IPS-NIHi7 (cell line): ENCODE measurements at regions not wholly inside any gene's neighbourhood (a gene's known extent, or its start where the extent isn't known, plus 50 kb on each side); places are given as distances from the start of the nearest gene placed in this dataset.

Source experiments
- DNase-seq: peaks from one replicate; pipeline ENCODE4 v3.0.0; 2012; ENCODE audit warnings: mixed read lengths; ENCODE audit errors: extremely low spot score

DNA sequence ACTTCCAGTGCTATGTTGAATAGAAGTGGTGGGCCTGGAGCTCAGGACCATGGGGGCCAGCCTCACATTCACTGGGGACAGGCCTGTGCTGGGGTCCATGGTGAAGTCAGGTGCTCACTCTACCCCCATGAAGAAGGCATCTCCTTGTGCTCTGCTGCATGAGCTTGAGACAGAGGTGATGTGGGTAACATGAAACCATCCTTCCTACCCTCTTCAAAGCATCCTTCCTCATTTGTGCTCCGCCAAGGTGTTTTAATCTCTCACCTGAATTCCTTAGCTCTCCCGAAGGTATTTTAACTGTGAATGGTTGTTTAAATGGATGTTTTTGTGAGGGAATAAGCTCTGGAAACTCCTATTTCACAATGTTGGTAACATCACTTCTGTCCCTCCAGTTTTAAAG is 209.6 kb upstream of the PCSK2 start:
- no peak for DNase-seq

GRCh38 chr20:17021481-17021880 is 205.4 kb upstream of the PCSK2 start:
- DNase-seq = no peak

- no peak for DNase-seq
Measured at GRCh38 chr20:17023036-17023435, 203.8 kb upstream of the PCSK2 start.

GRCh38 chr20:17023806-17024205 is 203.0 kb upstream of the PCSK2 start:
- peak; percentile 47 for DNase-seq

DNA sequence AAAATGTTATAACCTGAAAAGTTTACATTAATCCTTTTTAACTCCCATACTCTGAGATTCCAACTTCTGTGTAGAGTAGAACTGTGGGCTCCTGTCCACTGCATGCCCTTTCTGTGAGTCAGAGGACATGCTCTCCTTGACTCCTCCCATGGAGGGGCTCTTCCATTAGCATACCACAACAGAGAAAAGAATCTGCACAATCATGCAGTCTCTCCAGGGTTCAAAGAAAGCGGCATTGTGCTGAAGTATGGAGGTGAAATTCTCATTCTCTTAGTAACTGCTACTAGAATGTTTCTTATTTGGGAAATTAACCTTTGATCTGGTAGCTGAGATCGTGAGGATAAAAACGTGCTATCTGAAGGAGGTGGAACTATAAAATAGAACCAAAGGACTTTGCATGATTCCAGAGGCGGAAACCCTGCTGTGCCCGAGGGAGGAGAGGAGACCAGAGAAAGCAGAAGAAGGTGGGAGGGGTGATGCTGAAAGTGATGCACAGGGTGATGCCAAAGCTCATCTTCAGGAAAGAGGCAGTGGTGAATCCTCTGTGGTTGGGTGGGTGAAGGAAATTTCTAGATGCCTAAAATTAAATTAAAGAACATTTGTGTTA is 202.2 kb upstream of the PCSK2 start:
- DNase-seq = peak; percentile 79

GRCh38 chr20:17026346-17026745 is 200.5 kb upstream of the PCSK2 start:
- no peak for DNase-seq

GRCh38 chr20:17029698-17030097 is 197.1 kb upstream of the PCSK2 start:
- no peak for DNase-seq

DNA sequence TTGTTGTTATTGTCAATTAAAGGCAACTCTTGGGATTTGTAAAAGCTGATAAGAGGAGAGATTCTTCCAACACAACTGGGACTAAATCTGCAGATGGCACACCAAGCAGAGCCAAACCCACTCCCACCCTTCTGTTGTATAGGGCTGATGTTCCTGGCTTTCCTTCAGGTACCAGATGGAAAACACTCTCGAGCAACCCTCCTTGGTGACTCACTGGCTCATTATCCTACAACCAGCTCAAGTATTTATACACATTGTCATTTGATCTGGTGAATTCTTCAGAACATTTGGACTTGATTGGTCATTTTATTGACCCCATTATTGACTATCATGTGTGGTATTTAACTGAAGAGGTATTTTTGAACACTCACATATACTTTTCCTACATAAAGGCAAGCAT is 190.3 kb upstream of the PCSK2 start:
- no peak for DNase-seq

- DNase-seq = no peak
Measured at GRCh38 chr20:17042122-17042521, 184.7 kb upstream of the PCSK2 start.

- no peak for DNase-seq
Measured at GRCh38 chr20:17043323-17043722, 183.5 kb upstream of the PCSK2 start.

DNA sequence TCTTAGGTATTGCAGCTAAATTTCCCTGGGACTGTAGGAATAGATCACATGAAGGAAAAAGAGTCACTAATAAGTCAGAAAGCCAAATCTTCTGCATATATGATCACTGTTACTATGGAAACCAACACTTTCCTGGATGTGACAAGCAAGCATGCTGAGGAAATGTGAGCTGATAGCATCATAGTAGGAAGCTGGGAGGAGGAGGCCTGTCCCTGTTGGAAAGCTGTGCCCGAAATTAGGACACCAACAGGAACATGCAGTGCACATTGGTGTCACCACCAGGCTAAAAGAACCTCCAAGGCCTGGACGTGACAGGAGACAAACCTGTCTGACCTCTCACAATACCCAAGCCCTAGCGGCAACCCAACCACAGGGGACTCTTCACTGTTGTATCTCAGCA is 181.9 kb upstream of the PCSK2 start:
- no peak for DNase-seq

DNA sequence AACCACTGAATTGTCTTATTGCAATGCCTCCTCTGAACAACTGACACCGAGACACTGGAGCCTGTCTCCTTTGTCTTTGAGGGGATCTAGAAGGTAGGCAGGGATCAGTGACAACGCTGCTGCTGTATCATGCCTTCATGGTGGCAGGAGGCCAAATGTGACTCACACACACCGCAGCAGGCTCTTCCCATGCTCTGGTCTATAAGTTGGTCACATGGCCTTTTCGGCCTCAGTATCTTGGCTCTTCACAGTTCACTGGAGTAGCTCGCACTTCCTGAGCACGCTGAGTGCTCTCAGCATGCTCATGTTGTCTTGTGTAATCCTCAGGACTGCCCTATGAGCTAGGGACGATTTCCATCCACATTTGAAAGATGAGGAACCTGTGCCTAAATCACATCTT is 167.4 kb upstream of the PCSK2 start:
- no peak for DNase-seq

DNA sequence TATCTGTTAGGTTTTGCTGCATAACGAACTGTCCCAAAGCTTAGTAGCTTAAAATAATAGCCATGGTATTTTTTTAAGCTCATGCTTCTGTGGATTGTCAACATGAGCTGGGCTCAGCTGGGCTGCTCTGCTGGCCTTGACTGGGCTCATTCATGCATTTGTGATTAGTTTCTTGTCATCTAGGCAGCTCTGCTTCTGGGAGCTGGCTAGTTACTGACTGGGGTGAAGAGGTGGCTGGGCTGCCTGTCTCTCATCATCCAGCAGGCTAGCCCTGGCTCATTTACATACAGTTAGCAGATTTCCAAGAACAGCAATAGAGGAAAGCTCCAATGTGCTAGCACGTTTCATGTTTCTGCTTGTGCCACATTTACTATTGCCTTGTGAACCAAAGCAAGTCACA is 165.1 kb upstream of the PCSK2 start:
- peak; percentile 29 for DNase-seq

DNA sequence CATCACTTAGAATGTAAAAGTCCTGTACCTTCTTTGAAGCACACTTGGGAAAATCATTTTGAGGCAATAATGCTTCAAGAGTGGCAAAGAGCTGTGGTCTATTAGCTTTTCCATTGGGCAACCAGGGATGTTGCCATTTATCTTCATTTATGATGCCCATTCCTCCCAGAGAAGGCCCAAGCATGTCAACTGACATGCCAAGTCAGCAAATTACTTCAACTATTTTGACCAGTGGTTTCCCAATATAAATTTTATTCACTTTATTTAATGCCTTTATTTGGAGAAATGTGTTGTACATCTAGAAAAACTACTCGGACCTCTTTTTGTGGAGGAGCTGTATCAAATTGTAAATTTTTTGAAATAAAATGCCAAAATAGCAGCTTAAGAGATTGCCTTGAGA is 164.1 kb upstream of the PCSK2 start:
- no peak for DNase-seq

DNA sequence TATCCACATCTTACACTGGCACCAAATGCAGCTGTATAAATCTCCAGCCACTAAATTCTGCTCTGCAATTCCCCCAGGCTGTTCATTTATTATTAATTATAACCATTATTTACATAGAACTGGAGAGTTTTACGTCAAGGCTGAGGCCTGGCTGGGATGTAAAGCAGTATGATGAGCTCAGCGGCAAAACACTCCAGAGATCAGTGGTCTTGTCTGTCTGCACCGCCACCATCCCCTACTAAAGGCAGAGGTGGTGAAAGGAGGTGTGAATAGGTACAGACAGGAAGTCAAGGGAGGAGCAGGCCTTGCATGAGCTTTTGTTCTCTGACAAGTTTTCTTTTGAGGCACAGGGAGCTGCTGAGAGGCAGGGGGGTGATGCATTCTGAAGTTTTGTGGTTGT is 159.9 kb upstream of the PCSK2 start:
- peak; percentile 53 for DNase-seq

DNA sequence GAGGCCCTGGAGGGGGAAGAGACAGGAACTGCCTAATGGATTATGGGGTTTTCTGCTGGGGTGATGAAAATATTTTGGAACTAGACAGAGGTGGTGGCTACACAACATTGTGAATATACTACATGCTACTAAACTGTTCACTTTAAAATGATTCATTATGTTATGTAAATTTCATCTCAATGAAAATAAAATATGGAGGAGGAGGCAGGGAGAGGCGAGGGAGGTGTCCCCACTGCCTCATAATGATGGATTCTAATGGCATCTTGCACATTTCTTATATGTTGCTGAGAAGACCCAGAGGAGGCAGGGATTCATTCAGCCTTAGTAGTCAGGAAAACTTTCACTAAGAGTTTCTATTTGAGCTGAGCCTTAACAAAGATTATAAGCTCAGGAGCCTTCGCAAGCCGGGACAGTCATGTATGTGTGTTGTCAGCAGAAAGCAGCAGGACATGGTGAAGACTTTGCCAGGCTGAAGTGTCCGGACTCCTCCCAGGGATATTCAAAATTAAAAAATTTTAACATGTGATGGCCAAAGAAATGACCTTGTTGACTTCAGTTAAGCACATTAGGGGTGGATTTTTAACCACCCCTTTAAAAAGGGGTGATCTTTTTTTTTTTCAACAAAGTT is 158.6 kb upstream of the PCSK2 start:
- DNase-seq = no peak

- DNase-seq = no peak
Measured at GRCh38 chr20:17077030-17077429, 149.8 kb upstream of the PCSK2 start.

DNA sequence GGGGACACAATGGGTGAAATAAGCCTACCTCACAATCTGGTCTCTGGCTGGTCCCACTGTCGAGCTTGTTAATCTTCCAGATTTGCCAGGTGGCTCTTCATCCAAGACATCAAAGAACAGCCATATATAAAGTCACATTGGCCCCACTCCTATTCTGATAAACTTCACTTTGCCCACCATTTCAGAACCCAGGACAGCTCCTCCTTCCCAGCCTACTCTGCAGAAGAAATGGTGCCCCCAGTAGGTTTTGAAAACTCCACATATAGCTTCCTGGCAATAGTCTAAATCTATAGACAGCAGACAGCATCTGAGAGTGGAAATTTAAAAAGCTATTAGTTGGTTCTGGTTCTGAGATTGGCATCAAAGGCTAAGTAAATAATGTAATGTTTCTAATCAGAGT is 143.1 kb upstream of the PCSK2 start:
- DNase-seq = peak; percentile 59

GRCh38 chr20:17084909-17085308 is 141.9 kb upstream of the PCSK2 start:
- no peak for DNase-seq

DNA sequence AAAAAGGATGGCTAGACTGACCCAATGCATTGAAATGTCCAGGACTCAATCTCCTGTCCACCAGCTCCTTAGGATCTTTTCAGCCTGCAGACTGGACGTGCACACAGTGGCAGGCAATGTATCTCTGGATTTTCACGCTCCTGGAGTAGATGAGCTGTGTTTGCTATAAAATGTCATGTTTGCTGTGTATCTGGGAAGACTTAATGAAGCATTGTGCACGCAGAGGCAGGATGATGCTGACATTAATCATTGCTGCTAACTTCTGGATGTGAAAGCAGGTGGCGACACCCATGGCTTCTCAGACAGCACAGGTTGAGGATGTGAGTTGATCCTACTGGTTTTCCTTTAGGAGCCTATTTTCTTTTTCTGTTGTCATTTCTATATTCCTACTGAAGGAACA is 133.1 kb upstream of the PCSK2 start:
- no peak for DNase-seq

DNA sequence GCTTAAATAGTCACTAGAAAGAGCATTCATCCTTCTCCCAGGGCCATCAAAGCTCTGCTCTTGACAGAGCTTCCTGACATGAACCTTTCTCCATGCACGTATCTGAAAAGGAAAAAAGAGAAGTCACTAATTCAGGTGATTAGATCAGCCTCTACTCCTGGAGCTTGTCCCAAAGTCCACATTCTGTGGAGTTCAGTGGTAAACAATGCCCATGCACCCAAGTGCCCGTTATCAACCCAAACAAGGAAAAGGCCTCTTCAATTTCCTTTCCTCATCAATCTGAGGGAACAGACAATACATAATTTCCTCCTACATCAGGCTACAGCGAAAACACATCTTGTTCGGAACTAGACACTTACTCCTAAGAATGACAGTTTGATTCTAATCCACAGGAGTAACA is 129.2 kb upstream of the PCSK2 start:
- DNase-seq = no peak

- DNase-seq = no peak
Measured at GRCh38 chr20:17100506-17100905, 126.3 kb upstream of the PCSK2 start.

GRCh38 chr20:17107127-17107526 is 119.7 kb upstream of the PCSK2 start:
- DNase-seq = no peak

DNA sequence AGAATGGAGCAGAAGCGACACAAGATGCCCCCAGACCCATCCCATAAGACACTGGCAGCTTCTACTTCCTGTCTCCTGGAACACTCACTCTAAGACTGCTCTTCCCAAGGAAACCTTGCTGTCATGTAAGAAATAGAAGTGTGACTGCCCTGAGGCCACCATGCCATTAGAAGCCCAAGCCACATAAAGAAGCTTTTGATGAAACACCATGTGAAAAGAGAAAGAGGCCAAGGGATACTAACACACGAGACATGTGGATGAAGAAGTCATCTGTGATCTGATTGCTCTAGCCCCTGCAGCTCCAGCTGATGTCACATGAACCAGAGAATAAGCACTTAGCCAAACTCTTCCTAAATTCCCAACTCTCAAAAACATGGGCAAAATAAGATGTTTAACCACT is 117.9 kb upstream of the PCSK2 start:
- DNase-seq = no peak
